ENCODE measurements at regions not wholly inside any gene's neighbourhood (a gene's known extent, or its start where the extent isn't known, plus 50 kb on each side); places are given as distances from the start of the nearest gene placed in this dataset.

DNA sequence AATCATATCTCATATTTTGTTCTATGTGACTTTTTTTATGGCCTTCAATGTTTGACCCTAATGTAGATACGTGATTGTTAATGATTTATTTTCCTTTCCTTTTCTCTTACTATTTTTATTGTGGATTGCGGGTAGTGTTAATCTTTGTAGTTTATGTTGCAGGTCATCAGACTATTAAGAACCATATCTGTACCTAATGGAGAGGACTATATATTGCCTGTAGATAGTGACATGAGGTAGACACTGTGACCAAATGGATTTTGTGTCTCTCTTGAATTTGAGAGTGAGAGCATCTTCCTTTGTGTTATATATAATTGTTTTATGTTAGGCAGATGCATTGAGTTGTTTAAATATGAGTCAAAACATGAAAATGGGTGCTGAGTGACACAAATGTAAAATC lies 543.4 kb upstream of the MGAT4C start:
- no peaks in the 10 kb centered on the region for H3K4me1 ChIP-seq (ENCODE audit: control insufficient read depth in 1 of 2, insufficient read depth in 1 of 2, low read depth in 1 of 2, low read length in 1 of 2)
- no peaks in the 10 kb centered on the region for H3K36me3 ChIP-seq
- no peaks in the 10 kb centered on the region for H3K9me3 ChIP-seq
- H3K27me3 ChIP-seq: no peaks in the 10 kb centered on the region
- no peak overlapping the region for H3K27ac ChIP-seq
- TF ChIP-seq, protein P1, sequence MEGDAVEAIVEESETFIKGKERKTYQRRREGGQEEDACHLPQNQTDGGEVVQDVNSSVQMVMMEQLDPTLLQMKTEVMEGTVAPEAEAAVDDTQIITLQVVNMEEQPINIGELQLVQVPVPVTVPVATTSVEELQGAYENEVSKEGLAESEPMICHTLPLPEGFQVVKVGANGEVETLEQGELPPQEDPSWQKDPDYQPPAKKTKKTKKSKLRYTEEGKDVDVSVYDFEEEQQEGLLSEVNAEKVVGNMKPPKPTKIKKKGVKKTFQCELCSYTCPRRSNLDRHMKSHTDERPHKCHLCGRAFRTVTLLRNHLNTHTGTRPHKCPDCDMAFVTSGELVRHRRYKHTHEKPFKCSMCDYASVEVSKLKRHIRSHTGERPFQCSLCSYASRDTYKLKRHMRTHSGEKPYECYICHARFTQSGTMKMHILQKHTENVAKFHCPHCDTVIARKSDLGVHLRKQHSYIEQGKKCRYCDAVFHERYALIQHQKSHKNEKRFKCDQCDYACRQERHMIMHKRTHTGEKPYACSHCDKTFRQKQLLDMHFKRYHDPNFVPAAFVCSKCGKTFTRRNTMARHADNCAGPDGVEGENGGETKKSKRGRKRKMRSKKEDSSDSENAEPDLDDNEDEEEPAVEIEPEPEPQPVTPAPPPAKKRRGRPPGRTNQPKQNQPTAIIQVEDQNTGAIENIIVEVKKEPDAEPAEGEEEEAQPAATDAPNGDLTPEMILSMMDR (IDR thresholded peaks at IDR 0.05): no peak
- H3K4me3 ChIP-seq (ENCODE audit: low read depth in 1 of 2, low read length in 1 of 2): no peak overlapping the region

DNA sequence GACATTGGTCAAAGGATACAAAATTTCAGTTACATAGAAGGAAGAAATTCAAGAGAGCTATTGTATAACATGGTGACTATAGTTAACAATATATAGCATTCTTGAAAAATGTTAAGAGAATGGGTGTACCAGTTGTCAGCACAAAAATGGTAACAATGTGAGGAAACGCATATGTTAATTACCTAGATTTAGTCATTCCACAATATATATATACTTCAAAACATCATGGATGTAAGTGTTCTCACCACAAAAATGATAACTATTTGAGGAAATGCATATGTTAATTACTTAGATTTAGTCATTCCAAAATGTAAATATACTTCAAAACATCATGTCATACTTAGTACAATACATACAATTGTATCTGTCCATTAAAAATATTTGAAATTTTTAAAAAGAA lies 540.4 kb upstream of the MGAT4C start:
- no peaks in the 10 kb centered on the region for H3K9me3 ChIP-seq
- H3K4me1 ChIP-seq (ENCODE audit: control insufficient read depth in 1 of 2, insufficient read depth in 1 of 2, low read depth in 1 of 2, low read length in 1 of 2): no peaks in the 10 kb centered on the region
- H3K27me3 ChIP-seq: no peaks in the 10 kb centered on the region
- no peak overlapping the region for H3K27ac ChIP-seq
- H3K4me3 ChIP-seq (ENCODE audit: low read depth in 1 of 2, low read length in 1 of 2): no peak overlapping the region
- TF ChIP-seq, protein P1 (IDR thresholded peaks at IDR 0.05): no peak
- H3K36me3 ChIP-seq: no peaks in the 10 kb centered on the region

DNA sequence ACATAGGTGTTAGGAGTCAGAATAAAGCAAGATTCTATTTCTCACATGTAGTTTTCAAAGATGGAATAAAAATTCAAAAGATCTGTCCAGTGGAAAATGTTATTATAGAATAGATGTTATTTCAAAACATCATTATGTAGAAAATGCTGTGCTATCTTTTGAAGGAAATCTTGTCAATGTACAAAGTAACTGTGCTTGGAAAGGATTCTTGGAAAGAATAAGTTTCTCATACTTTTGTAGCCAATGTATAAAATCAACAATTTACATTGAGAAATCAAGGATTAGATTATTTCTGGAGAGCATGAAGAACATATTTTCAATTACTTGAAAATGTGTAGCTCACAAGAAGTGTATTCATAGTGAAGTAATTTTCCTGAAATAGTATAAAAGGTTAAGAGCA lies 532.5 kb upstream of the MGAT4C start:
- no peaks in the 10 kb centered on the region for H3K4me1 ChIP-seq (ENCODE audit: control insufficient read depth in 1 of 2, insufficient read depth in 1 of 2, low read depth in 1 of 2, low read length in 1 of 2)
- no peaks in the 10 kb centered on the region for H3K27me3 ChIP-seq
- H3K4me3 ChIP-seq (ENCODE audit: low read depth in 1 of 2, low read length in 1 of 2): no peak overlapping the region
- no peaks in the 10 kb centered on the region for H3K9me3 ChIP-seq
- H3K36me3 ChIP-seq: no peaks in the 10 kb centered on the region
- no peak overlapping the region for H3K27ac ChIP-seq
- TF ChIP-seq, protein P1 (IDR thresholded peaks at IDR 0.05): no peak

DNA sequence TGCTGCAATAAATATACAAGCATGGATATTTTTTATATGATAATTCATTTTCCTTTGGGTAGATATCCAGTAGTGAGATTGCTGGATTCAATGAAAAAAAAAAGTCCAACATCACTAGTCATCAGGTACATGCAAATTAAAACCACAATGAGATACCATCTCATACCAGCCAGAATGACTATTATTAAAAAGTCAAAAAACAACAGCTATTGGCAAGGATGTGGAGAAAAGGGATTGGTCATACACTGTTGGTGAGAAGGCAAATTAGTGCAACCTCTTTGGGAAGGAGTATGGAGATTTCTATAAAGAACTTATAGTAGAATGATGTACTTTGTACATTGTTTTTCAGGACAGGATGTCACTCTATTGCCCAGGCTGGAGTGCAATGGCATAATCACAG lies 531.2 kb upstream of the MGAT4C start:
- H3K27me3 ChIP-seq: no peaks in the 10 kb centered on the region
- H3K4me1 ChIP-seq (ENCODE audit: control insufficient read depth in 1 of 2, insufficient read depth in 1 of 2, low read depth in 1 of 2, low read length in 1 of 2): no peaks in the 10 kb centered on the region
- H3K27ac ChIP-seq: no peak overlapping the region
- TF ChIP-seq, protein P1 (IDR thresholded peaks at IDR 0.05): no peak
- no peak overlapping the region for H3K4me3 ChIP-seq (ENCODE audit: low read depth in 1 of 2, low read length in 1 of 2)
- H3K9me3 ChIP-seq: no peaks in the 10 kb centered on the region
- H3K36me3 ChIP-seq: no peaks in the 10 kb centered on the region

DNA sequence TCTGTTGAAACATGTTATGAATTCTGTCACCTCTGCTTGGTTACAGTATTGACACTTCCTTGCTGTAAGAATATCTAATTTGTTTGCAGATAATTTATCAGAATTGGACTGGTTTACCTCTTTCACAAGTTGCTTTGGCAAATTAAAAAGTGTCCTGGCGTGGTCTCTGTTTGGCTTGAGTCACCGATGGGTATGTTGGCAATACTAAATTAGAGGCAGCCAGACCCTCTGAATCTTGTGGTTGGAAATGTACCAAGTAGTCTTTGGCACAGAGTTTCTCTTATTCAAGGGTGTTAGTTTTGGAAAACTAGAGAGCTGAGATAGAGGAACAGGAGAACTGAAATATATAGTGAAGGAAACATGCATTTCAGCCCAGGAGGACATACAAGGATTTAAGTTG lies 521.1 kb upstream of the MGAT4C start:
- TF ChIP-seq, protein P1 (IDR thresholded peaks at IDR 0.05): no peak
- Histone ChIP-seq H3K9me3 (no peaks in the 10 kb centered on the region), H3K36me3 (no peaks in the 10 kb centered on the region), H3K4me3 (ENCODE audit: low read depth in 1 of 2, low read length in 1 of 2) (no peak overlapping the region), H3K4me1 (ENCODE audit: control insufficient read depth in 1 of 2, insufficient read depth in 1 of 2, low read depth in 1 of 2, low read length in 1 of 2) (no peaks in the 10 kb centered on the region), H3K27ac (no peak overlapping the region), H3K27me3 (no peaks in the 10 kb centered on the region)

DNA sequence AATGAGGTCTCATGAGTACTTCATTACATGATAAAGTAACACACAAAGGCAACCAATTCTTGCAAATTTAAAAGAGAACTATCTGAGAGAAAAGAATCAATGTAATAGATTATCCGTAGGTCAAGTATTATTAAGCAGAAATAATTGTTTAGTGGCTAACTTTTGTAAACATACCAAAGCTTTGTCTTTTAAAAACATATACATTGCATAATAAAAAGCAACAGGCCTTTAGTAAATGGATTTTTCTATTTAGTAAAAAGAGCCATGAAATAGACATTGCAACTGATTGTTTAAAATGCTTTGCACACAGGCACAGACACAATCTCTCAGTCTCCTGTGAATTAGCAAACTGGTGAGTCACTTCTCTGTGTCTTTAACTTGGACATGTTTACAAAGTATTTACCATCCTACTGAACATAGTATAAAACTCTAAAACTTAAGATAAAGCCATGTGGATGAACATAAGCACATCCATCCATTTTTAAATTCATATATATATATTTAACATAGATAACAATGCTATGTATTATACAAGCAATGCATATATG lies 518.7 kb upstream of the MGAT4C start:
- Histone ChIP-seq H3K27me3 (no peaks in the 10 kb centered on the region), H3K27ac (no peak overlapping the region), H3K9me3 (no peaks in the 10 kb centered on the region), H3K4me3 (ENCODE audit: low read depth in 1 of 2, low read length in 1 of 2) (no peak overlapping the region), H3K4me1 (ENCODE audit: control insufficient read depth in 1 of 2, insufficient read depth in 1 of 2, low read depth in 1 of 2, low read length in 1 of 2) (no peaks in the 10 kb centered on the region), H3K36me3 (no peaks in the 10 kb centered on the region)
- TF ChIP-seq, protein P1 (IDR thresholded peaks at IDR 0.05): no peak
